IMR-90 (cell line): ENCODE measurements at regions not wholly inside any gene's neighbourhood (a gene's known extent, or its start where the extent isn't known, plus 50 kb on each side); places are given as distances from the start of the nearest gene placed in this dataset.

Experiments used
- ATAC-seq: fragments of 200-7000 bp; cut with Tn5 transposase; 2 replicates; pipeline ENCODE4 v1.9.1; 2020; ENCODE audit warnings: low read depth, mild to moderate bottlenecking, moderate library complexity
- BruUV-seq: library from RNA; stranded (reverse); fragments of 400-500 nt; replicated peaks from 2 replicates; lab custom pipeline; 2021; lab: Mats Ljungman, UMichigan
- CTCF ChIA-PET: fragments of 300-600 bp; formaldehyde crosslinking; extraction: SDS; loops from one replicate; lab custom pipeline; 2021; ENCODE audit warnings: antibody characterized with exemption; lab: Yijun Ruan, JAX
- POLR2A ChIA-PET: fragments of 300-600 bp; sonication (Branson Sonifier 250); formaldehyde crosslinking; loops from one replicate; lab custom pipeline; 2022; ENCODE audit warnings: antibody characterized with exemption; ENCODE audit not compliant: unreplicated experiment; lab: Charles Lee
- DNase-seq: peaks from one replicate; pipeline ENCODE4 v3.0.0; 2013
- H2AFZ ChIP-seq: replicated peaks from 2 replicates; pipeline ENCODE3; 2013; ENCODE audit warnings: low read length, mild to moderate bottlenecking; ENCODE audit not compliant: poor library complexity
- H2AK5ac ChIP-seq: 2 replicates; pipeline ENCODE4 v1.6.1; 2013; ENCODE audit warnings: low read depth, low read length, inconsistent platforms
- H2AK9ac ChIP-seq: replicated peaks from 2 replicates; pipeline ENCODE3; 2013; ENCODE audit warnings: mild to moderate bottlenecking, low read depth, low read length, moderate library complexity; ENCODE audit not compliant: poor library complexity
- H2BK120ac ChIP-seq: 2 replicates; pipeline ENCODE4 v1.6.1; 2013; ENCODE audit warnings: low read depth, low read length, inconsistent platforms
- H2BK15ac ChIP-seq: 3 replicates; pipeline ENCODE4 v1.6.1; 2013; ENCODE audit warnings: low read depth, low read length, inconsistent platforms
- H2BK20ac ChIP-seq: 2 replicates; pipeline ENCODE4 v1.6.1; 2013; ENCODE audit warnings: low read depth, mild to moderate bottlenecking, inconsistent platforms, low read length, moderate library complexity
- H2BK5ac ChIP-seq: 2 replicates; pipeline ENCODE4 v1.6.1; 2013; ENCODE audit warnings: mild to moderate bottlenecking, low read depth, low read length, inconsistent platforms; ENCODE audit not compliant: poor library complexity, severe bottlenecking
- H3K14ac ChIP-seq: replicated peaks from 2 replicates; pipeline ENCODE4 v1.6.1; 2013; ENCODE audit warnings: low read depth, low read length, inconsistent platforms
- H3K18ac ChIP-seq: 2 replicates; pipeline ENCODE4 v1.6.1; 2013; ENCODE audit warnings: low read depth, low read length, control low read depth
- H3K23ac ChIP-seq: 2 replicates; pipeline ENCODE4 v1.6.1; 2013; ENCODE audit warnings: low read depth, low read length, inconsistent platforms
- H3K27ac ChIP-seq: 2 replicates; pipeline ENCODE4 v1.5.1; 2013; ENCODE audit warnings: mild to moderate bottlenecking, control low read depth, low read length; ENCODE audit not compliant: insufficient read depth
- H3K27me3 ChIP-seq: 2 replicates; pipeline ENCODE4 v1.6.1; 2013; ENCODE audit warnings: low read length; ENCODE audit not compliant: control insufficient read depth, insufficient read depth
- H3K36me3 ChIP-seq: 2 replicates; pipeline ENCODE4 v1.6.1; 2013; ENCODE audit warnings: low read length, mixed read lengths; ENCODE audit not compliant: control insufficient read depth, insufficient read depth
- H3K4ac ChIP-seq: 2 replicates; pipeline ENCODE4 v1.6.1; 2013; ENCODE audit warnings: low read depth, low read length, inconsistent platforms
- H3K4me1 ChIP-seq: 2 replicates; pipeline ENCODE4 v1.6.1; 2013; ENCODE audit warnings: low read length, mixed read lengths; ENCODE audit not compliant: control insufficient read depth, insufficient read depth
- H3K4me2 ChIP-seq: 2 replicates; pipeline ENCODE4 v1.6.1; 2013; ENCODE audit warnings: low read depth, mild to moderate bottlenecking, control low read depth, low read length, moderate library complexity
- H3K4me3 ChIP-seq: 2 replicates; pipeline ENCODE4 v1.5.1; 2013; ENCODE audit warnings: low read depth, mild to moderate bottlenecking, control low read depth, low read length, moderate library complexity; ENCODE audit not compliant: insufficient read depth
- H3K56ac ChIP-seq: 2 replicates; pipeline ENCODE4 v1.6.1; 2013; ENCODE audit warnings: low read length, inconsistent platforms; ENCODE audit not compliant: insufficient read depth; ENCODE audit errors: extremely low read depth
- H3K79me1 ChIP-seq, 2 experiments: 2 replicates each; pipeline ENCODE4 v1.6.1; 2013; ENCODE audit warnings: low read length in 2 of 2, inconsistent platforms in 1 of 2, low read depth in 1 of 2
- H3K9ac ChIP-seq: 2 replicates; pipeline ENCODE4 v1.6.1; 2013; ENCODE audit warnings: low read depth, low read length, control low read depth
- H3K9me1 ChIP-seq: 2 replicates; pipeline ENCODE4 v1.6.1; 2013; ENCODE audit warnings: low read length, inconsistent platforms; ENCODE audit not compliant: insufficient read depth
- H3K9me3 ChIP-seq: 2 replicates; pipeline ENCODE4 v1.6.1; 2013; ENCODE audit warnings: low read length; ENCODE audit not compliant: control insufficient read depth, insufficient read depth
- H4K20me1 ChIP-seq: 2 replicates; pipeline ENCODE4 v1.6.1; 2013; ENCODE audit warnings: low read length, inconsistent platforms; ENCODE audit not compliant: insufficient read depth
- H4K5ac ChIP-seq: 2 replicates; pipeline ENCODE4 v1.6.1; 2013; ENCODE audit warnings: mild to moderate bottlenecking, low read depth, low read length, control low read depth
- H4K8ac ChIP-seq, 2 experiments: 2 replicates each; pipeline ENCODE4 v1.6.1; 2013; ENCODE audit warnings: low read depth in 2 of 2, low read length in 2 of 2, control low read depth in 1 of 2, inconsistent platforms in 1 of 2
- H4K91ac ChIP-seq: 2 replicates; pipeline ENCODE4 v1.6.1; 2013; ENCODE audit warnings: low read depth, low read length, inconsistent platforms; ENCODE audit not compliant: insufficient read depth
- BHLHE40 ChIP-seq: fragments of 150-350 bp; IDR thresholded peaks from 2 replicates; pipeline ENCODE4 v1.6.1; 2016; ENCODE audit warnings: mild to moderate bottlenecking, low read depth, low read length
- CEBPB ChIP-seq: IDR thresholded peaks from 2 replicates; pipeline ENCODE4 v1.6.1; 2012; ENCODE audit warnings: low read depth, low read length, improper control_type of control experiment
- CHD1 ChIP-seq: IDR thresholded peaks from 2 replicates; pipeline ENCODE4 v1.6.1; 2012; ENCODE audit warnings: low read depth, low read length, improper control_type of control experiment
- CTCF ChIP-seq: conservative IDR thresholded peaks from 2 replicates; pipeline ENCODE4 v1.5.1; 2012; ENCODE audit warnings: mild to moderate bottlenecking, low read depth, low read length, improper control_type of control experiment
- FOS ChIP-seq: fragments of 150-350 bp; IDR thresholded peaks from 2 replicates; pipeline ENCODE4 v1.6.1; 2016; ENCODE audit warnings: low read depth, low read length
- MAFK ChIP-seq: IDR thresholded peaks from 2 replicates; pipeline ENCODE4 v1.6.1; 2012; ENCODE audit warnings: low read depth, low read length, improper control_type of control experiment
- MAZ ChIP-seq: IDR thresholded peaks from 2 replicates; pipeline ENCODE4 v1.6.1; 2012; ENCODE audit warnings: low read depth, mild to moderate bottlenecking, low read length, improper control_type of control experiment, moderate library complexity, borderline replicate concordance
- MXI1 ChIP-seq: IDR thresholded peaks from 2 replicates; pipeline ENCODE4 v1.6.1; 2012; ENCODE audit warnings: low read depth, mild to moderate bottlenecking, low read length, moderate library complexity, borderline replicate concordance
- NFE2L2 ChIP-seq: fragments of 150-350 bp; IDR thresholded peaks from 2 replicates; pipeline ENCODE4 v1.6.1; 2016; ENCODE audit warnings: low read depth, mild to moderate bottlenecking, low read length
- POLR2A ChIP-seq: IDR thresholded peaks from 2 replicates; pipeline ENCODE4 v1.6.1; 2012; ENCODE audit warnings: mild to moderate bottlenecking, low read depth, low read length
- RAD21 ChIP-seq: IDR thresholded peaks from 2 replicates; pipeline ENCODE4 v1.6.1; 2012; ENCODE audit warnings: low read length, improper control_type of control experiment
- RCOR1 ChIP-seq: IDR thresholded peaks from 2 replicates; pipeline ENCODE4 v1.6.1; 2012; ENCODE audit warnings: mild to moderate bottlenecking, low read length, improper control_type of control experiment; ENCODE audit not compliant: insufficient replicate concordance
- RFX5 ChIP-seq: IDR thresholded peaks from 2 replicates; pipeline ENCODE4 v1.8.0; 2012; ENCODE audit warnings: low read depth, mild to moderate bottlenecking, low read length, moderate library complexity
- SMC3 ChIP-seq: fragments of 150-350 bp; IDR thresholded peaks from 2 replicates; pipeline ENCODE4 v1.6.1; 2016; ENCODE audit warnings: low read depth, mild to moderate bottlenecking, antibody characterized with exemption, low read length, moderate library complexity
- WGBS, 2 experiments: methylation state at CpG; one replicate each; pipeline versions ENCODE4 v1.1.5 to v1.1.7; 2013; ENCODE audit warnings: missing lambda C conversion rate in 2 of 2; ENCODE audit not compliant: insufficient read length in 1 of 2; ENCODE audit errors: extremely low coverage in 2 of 2; 5-methylcytosine and 5-hydroxymethylcytosine counted together
- dilution Hi-C: fragments of 300-500 bp; cut with HindIII; formaldehyde crosslinking; loops from one replicate; pipeline ENCODE4 v1.14.3; 2018; ENCODE audit warnings: low sequenced_read_pairs; ENCODE audit not compliant: unreplicated experiment
- in situ Hi-C: fragments of 300-500 bp; cut with MboI; formaldehyde crosslinking; loops from 3 replicates; pipeline ENCODE4 v1.14.3; 2019; ENCODE audit warnings: low sequenced_read_pairs, inconsistent platforms, mixed read lengths
- intact Hi-C: fragments of 100-400 bp; cut with micrococcal nuclease; formaldehyde crosslinking; loops from 2 replicates; pipeline ENCODE4 v1.10.0; 2022
- TF ChIP-seq, protein P1 (sequence below): fragments of 150-350 bp; IDR thresholded peaks from 2 replicates; pipeline ENCODE4 v1.6.1; 2017; ENCODE audit warnings: mild to moderate bottlenecking, antibody characterized with exemption, low read length, low read depth
- TF ChIP-seq, protein P2 (sequence below): fragments of 150-350 bp; IDR thresholded peaks from 2 replicates; pipeline ENCODE4 v1.6.1; 2016; ENCODE audit warnings: low read depth, mild to moderate bottlenecking, low read length, moderate library complexity, borderline replicate concordance

DNA sequence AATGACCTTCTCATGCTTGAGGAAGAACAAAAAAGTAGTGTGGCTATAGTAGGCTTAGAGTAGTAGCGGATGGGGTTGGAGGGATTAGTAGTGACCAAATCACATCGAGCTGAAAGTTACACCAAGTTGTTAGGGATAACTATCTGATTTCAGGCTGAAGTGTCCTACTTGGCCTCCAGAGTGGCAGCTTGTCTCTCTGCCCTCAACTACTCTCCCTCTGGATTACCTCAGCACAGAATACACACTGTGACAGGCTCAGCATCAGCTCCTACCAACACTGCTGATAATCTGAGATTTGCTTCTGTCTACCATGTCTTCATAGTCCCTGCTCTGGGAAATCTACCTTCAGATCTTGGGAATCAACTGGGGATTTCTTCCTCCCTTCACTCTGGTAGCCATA, 714.6 kb upstream of the GRAMD2B start:
- Histone ChIP-seq H3K14ac (no peak overlapping the region), H3K79me1 (no peaks in the 10 kb centered on the region), H3K27ac (no peak overlapping the region), H4K91ac (no peak overlapping the region), H4K20me1 (no peaks in the 10 kb centered on the region), H2AFZ (no peak overlapping the region), H2BK20ac (no peak overlapping the region), H3K4me1 (peaks cover 2% of the 10 kb centered on the region; the same call in 1 of the 2 replicates), H2BK15ac (no peak overlapping the region), H3K4ac (no peak overlapping the region), H3K9me1 (no peaks in the 10 kb centered on the region), H3K23ac (no peak overlapping the region), H3K36me3 (no peaks in the 10 kb centered on the region), H3K4me2 (no peak overlapping the region), H3K9me3 (no peaks in the 10 kb centered on the region), H2BK5ac (no peak overlapping the region), H2AK9ac (no peak overlapping the region), H3K27me3 (no peaks in the 10 kb centered on the region), H2AK5ac (no peak overlapping the region), H3K4me3 (no peak overlapping the region), H4K8ac (no peak overlapping the region), H3K9ac (no peak overlapping the region), H4K5ac (no peak overlapping the region), H2BK120ac (no peak overlapping the region), H3K18ac (no peak overlapping the region), H3K56ac (no peak overlapping the region)
- no peak for DNase-seq
- ChIA-PET CTCF (no interaction called here), POLR2A (no interaction called here)
- intact Hi-C loops = no loop called here
- dilution Hi-C loops = no loop called here
- in situ Hi-C loops = no loop called here
- ATAC-seq = no peak
- no CpG with 5 or more reads among the region's 2 CpGs for WGBS, 2 experiments
- TF ChIP-seq, protein P1, sequence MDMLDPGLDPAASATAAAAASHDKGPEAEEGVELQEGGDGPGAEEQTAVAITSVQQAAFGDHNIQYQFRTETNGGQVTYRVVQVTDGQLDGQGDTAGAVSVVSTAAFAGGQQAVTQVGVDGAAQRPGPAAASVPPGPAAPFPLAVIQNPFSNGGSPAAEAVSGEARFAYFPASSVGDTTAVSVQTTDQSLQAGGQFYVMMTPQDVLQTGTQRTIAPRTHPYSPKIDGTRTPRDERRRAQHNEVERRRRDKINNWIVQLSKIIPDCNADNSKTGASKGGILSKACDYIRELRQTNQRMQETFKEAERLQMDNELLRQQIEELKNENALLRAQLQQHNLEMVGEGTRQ = no peak
- TF ChIP-seq CEBPB (no peak), MAFK (no peak), FOS (no peak), RAD21 (no peak), CHD1 (no peak), MAZ (no peak), NFE2L2 (no peak), CTCF (no peak), BHLHE40 (no peak), MXI1 (no peak), SMC3 (no peak), RFX5 (no peak), POLR2A (no peak), RCOR1 (no peak)
- TF ChIP-seq, protein P2, sequence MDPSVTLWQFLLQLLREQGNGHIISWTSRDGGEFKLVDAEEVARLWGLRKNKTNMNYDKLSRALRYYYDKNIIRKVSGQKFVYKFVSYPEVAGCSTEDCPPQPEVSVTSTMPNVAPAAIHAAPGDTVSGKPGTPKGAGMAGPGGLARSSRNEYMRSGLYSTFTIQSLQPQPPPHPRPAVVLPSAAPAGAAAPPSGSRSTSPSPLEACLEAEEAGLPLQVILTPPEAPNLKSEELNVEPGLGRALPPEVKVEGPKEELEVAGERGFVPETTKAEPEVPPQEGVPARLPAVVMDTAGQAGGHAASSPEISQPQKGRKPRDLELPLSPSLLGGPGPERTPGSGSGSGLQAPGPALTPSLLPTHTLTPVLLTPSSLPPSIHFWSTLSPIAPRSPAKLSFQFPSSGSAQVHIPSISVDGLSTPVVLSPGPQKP = no peak
- BruUV-seq = no TSS peak
